ENCODE measurements at regions not wholly inside any gene's neighbourhood (a gene's known extent, or its start where the extent isn't known, plus 50 kb on each side); places are given as distances from the start of the nearest gene placed in this dataset.

DNA sequence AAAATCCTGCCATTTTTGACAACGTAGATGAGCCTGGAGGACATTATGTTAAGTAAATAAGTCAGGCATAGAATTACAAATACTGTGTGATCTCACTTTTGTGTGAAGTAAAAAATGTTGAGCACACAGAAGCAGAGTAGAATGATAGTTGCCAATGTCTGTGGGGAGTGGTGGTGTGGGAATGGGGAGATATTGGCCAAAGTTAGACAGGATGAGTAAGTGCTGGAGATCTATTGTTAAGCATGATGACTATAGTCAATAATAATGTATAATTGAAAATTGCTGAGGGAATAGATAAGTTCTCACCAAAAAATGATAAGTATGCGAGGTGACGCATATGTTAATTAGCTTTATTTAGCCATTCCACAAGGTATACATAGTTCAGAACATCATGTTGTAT lies 92.0 kb downstream of the GPR85 start:
- TF ChIP-seq CTCF (IDR thresholded peaks at IDR 0.05): no peak
- TF ChIP-seq POLR2A (IDR thresholded peaks at IDR 0.05): no peak

Measured in gastroesophageal sphincter (tissue), 3 donors.